Stimulated activated naive CD8-positive, alpha-beta T cell treated with anti-CD3 and anti-CD28 coated beads, Interleukin-15, Interleukin-2, amounts not matched to agents 100 U/mL and 50 U/mL, for 24 hours (primary cell): ENCODE measurements at regions not wholly inside any gene's neighbourhood (a gene's known extent, or its start where the extent isn't known, plus 50 kb on each side); places are given as distances from the start of the nearest gene placed in this dataset.
A peak's percentile ranks its signal among the peaks of the same experiment; 100 is the strongest.
"Not testable (repeated sequence)": the region's sequence is repeated elsewhere in the genome, so short reads cannot be mapped to it uniquely, and the experiment has no call there.

Source experiments
- ATAC-seq: fragments of 150-1000 bp; cut with Tn5 transposase; one replicate; pipeline ENCODE4 v1.10.0; 2021
- DNase-seq: peaks from one replicate; pipeline ENCODE4 v3.0.0; 2021

DNA sequence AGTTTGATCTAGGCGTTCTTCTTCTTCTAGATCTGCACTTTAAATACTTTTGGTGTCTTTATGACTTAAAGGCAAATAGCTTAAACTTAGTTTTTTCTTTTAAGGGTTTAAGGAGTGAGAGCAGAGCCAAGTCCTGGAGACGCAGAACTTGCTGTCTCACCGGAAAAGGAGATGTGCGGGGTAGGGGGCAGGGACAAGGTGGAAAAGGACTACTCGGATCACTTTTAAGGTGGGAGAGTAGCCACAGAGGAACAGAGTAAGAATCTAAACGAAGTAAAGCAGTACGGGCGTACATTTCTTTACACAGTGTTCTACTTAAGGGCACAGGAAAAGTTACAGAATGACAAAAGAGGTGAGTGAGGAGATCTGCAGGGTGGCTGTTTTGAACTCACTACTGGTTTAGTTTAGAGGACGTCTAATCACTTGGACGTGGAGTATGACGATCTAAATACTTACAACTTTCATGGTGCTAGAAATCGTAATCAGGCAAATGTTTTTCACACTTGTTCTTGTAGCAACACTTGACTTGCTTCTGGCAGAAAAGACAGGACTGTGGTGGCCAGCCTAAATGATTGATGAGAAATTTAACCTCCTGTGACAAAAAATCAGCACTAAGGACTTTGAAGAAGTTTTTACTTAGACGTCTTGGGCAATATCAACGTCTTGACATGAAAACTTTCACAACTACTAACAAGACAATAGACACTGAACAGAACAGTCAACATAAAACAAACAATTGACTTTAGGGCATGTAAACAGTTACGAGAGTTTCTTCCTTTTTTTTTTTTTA is 127.0 kb downstream of the ART5 start:
- DNase-seq, ATAC-seq: not testable (repeated sequence)

DNA sequence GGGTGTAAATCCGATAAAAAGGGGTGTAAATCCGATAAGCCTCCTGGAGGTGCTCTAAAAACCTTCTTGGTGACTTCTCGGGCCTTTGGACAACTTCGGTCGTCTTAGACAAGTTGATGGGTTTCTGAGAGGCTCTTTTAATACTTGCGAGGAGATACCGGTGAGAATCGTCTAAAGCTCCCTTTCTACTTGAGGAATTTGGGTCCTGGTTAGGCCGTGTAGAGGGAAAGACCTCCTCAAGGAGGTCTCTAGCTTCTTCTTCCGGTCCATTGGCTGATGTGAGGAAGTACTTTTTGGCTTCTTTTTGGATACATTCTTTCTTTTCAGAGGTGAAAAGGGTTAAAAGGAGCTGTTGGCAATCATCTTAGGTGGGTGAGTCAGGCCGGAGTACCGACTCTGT is 128.5 kb downstream of the ART5 start:
- not testable (repeated sequence) for DNase-seq, ATAC-seq

- DNase-seq, ATAC-seq: not testable (repeated sequence)
Measured at GRCh38 chr11:3512751-3513150, 129.0 kb downstream of the ART5 start.

GRCh38 chr11:3512133-3512703 is 129.6 kb downstream of the ART5 start:
- not testable (repeated sequence) for DNase-seq, ATAC-seq

DNA sequence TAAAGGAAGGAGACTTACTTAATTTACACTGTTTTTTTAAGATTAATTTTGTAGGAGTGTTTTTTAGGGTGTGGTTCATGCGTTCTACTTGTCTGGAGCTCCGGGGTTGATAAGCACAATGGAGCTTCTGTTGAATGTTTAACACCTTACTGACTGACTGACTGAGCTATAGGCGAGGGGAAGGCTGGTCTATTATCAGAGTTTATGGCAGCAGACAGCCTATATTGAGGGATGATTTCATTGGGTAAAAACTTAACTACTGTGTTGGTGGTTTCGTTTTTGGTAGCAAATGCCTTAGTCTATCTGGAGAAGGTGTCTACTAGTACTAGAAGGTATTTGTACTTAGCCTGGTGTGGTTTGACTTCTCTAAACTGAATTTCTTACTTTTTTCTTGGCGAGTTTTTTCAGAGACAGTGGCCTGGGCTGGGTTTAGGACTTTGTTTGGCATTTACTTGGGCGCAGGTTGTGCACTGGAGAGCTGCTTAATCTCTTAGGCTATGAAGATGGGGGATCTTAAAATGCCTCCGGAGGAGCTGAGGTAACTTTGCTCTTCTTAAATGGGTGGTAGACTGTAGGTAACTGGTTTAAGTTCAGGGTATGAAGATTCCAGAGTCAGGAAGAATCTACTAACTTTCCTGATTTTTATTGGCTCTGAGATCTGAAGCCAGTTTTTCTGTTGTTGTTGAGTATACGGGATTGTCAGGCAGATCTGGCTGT is 130.2 kb downstream of the ART5 start:
- ATAC-seq, DNase-seq: not testable (repeated sequence)

DNA sequence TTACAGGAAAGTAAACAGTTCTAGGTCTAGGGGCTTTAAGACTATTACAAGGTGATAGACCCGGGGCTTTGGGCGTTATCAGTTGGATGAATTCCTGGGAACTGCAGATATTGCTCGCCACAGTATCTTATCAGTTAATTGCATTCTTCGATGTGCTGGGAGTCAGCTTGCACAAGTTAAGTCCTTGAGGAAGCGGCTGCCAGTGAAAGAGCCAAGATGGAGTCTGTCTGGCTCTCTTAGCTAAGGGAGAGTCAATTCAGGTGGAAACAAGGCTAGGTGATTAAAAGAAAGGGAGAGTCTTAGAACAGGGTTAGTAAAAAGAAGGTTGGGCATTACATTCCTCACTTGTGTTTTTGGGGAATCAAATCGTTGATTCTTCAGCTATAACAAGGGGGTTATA is 130.6 kb upstream of the ZNF195 start:
- DNase-seq, ATAC-seq: not testable (repeated sequence)

DNA sequence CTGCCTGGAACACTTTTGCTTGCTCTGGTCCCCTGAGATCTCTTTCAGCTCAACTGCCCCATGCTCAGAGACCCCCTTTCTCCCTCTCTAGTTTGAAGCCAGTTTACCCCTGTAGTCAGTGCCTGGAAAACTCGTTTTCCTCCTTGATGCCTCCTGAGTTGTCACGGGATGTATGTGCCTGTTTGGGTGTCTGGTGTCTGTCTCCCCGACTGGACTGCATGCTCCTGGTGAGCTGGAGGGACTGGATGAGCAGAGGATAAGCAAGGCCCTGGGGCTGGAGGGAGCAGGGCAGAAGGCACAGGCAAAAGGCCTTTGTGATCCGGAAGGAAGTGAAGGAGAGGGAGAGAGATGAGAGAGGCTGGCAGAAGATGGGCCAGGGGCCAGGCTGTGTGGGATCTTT is 120.3 kb upstream of the ZNF195 start:
- not testable (repeated sequence) for ATAC-seq

DNA sequence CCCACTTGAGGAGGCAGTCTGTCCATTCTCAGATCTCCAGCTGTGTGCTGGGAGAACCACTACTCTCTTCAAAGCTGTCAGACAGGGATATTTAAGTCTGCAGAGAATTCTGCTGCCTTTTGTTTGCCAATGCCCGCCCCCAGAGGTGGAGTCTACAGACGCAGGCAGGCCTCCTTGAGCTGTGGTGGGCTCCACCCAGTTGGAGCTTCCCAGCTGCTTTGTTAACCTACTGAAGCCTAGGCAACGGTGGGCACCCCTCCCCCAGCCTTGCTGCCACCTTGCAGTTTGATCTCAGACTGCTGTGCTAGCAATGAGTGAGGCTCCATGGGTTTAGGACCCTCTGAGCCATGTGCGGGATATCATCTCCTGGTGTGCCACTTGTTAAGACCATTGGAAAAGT is 119.4 kb upstream of the ZNF195 start:
- peak; percentile 10 for DNase-seq
- ATAC-seq, result not testable (repeated sequence)

More for the DNA sequence above, 120.3 kb upstream of the ZNF195 start:
- DNase-seq, result not testable (repeated sequence)

DNA sequence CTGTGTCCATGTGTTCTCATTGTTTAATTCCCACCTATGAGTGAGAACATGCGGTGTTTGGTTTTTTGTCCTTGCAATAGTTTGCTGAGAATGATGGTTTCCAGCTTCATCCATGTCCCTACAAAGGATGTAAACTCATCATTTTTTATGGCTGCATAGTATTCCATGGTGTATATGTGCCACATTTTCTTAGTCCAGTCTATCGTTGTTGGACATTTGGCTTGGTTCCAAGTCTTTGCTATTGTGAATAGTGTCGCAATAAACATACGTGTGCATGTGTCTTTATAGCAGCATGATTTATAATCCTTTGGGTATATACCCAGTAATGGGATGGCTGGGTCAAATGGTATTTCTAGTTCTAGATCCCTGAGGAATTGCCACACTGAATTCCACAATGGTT is 114.2 kb upstream of the ZNF195 start:
- not testable (repeated sequence) for DNase-seq, ATAC-seq

- ATAC-seq, DNase-seq: not testable (repeated sequence)
Measured at GRCh38 chr11:3488003-3488402, 109.1 kb upstream of the ZNF195 start.

DNA sequence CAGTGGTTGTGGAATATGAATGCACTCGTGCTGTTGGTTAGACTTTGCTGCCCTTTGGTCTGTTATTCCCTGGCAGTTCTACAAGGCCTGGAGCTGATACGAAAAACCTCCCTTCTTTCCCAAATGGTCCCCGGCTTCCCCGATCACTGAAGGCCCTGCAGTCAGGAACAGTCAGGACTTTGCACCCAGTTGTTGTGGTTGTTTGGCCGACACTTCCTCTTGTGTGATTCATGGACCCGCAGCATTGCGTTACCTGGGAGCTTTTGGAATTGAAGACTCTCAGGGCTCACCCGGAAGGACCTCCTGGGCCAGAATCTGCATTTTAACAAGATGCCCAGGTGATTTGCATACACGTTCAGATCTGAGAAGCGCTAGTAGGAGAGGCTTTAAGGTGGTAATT is 106.8 kb upstream of the ZNF195 start:
- not testable (repeated sequence) for ATAC-seq, DNase-seq

GRCh38 chr11:3476937-3477885 is 98.3 kb upstream of the ZNF195 start:
- DNase-seq, ATAC-seq: not testable (repeated sequence)

- DNase-seq, ATAC-seq: not testable (repeated sequence)
Measured at GRCh38 chr11:3476084-3476936, 97.4 kb upstream of the ZNF195 start.

DNA sequence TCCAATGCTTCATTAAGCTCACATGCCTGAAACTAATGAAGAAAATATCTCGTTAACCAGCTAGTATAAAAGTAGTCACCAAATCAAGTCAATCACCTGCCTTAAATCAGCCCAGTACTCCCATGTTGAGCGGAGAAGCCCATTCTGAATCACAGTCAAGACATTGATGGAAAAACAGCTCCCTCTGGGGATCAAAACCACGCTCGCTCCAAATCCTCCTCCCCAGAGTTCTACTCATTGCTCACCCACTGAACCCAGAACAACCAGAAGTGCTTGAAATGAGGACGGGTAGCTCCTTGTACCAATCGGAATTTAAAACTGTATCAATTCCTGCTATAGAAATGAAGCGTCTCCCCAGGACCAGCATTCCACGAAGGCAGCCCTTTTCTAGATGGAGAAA is 90.0 kb upstream of the ZNF195 start:
- ATAC-seq, DNase-seq: not testable (repeated sequence)

DNA sequence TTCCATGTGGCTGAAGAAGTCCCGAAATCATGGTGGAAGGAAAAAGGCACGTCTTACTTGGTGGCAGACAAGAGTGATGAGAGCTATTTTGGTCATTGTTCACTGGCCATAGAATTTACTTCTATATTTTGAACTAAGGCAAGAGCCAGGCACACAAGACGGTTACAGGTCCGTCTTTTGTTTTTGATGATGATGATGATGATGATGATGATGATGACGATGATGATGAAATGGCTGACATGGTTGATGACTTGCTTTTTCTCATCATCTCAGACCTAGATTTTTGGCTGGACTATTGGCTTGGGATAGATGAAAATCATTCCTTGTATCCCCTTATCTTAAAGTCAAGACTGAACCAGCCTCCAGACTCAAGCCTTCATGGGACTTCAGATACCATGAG is 88.7 kb upstream of the ZNF195 start:
- not testable (repeated sequence) for ATAC-seq, DNase-seq

GRCh38 chr11:3455666-3456065 is 76.7 kb upstream of the ZNF195 start:
- not testable (repeated sequence) for DNase-seq, ATAC-seq

DNA sequence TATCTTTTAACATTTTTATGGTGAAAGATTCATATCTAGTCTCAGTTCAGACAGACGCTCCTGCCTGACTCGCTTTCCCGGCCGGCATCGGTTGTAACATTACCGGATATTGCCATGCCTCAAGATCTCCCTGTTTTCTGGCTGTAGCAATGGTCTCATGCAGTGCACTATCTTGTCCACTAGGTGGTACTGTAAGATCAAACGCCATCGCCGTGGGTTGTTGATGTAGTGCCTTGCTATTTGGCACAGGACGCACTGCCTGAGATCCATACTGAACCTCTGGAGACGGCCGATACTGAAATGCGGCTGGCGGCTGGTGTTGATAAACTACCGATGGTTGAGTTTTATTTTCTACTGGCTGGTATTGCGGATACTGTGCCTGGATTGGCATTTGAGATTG is 75.9 kb upstream of the ZNF195 start:
- peak; percentile 32 for DNase-seq
- not testable (repeated sequence) for ATAC-seq

DNA sequence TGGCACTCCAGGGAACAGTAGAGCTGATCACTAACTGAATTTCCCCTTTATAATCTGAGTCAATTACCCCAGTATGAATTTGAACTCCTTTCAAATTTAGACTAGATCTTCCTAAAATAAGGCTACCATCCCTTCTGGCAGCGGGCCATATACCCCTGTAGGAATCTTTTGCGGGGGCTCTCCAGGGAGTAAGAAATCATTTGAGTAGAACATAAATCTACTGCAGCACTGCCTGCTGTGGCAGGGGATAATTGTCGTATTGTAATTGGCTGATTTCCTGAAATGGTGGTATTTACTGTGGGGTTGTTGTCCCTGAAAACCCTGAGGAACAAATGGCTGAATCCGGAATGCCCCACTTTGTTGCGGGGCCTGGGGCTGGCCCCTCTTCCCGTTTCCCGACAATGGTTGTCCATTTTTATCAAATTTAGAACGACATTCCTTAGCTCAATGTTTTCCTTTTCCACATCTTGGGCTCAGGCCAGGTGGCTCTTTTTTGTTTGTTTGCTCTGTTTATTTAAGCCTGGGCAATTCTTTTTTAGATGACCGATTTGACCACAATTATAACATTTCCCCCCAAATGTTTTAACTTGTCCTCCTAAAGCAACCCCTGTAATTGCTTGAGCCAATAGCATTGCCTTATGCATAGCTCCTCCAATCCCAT is 74.8 kb upstream of the ZNF195 start:
- ATAC-seq, DNase-seq: not testable (repeated sequence)

DNA sequence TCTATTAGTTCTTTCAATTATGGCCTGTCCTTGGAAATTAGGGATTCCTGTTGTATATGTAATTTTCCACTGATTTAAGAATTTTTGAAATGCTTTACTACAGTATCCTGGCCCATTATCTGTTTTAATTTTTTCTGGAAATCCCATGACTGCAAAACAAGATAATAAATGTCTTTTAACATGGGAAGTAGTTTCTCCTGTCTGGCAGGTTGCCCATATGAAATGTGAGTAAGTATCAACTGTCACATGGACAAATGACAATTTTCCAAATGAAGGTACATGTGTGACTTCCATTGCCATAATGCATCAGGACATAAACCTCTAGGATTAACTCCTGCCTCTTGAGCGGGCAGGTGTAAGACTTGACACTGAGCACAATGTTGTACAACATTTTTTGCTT is 71.9 kb upstream of the ZNF195 start:
- not testable (repeated sequence) for ATAC-seq, DNase-seq

DNA sequence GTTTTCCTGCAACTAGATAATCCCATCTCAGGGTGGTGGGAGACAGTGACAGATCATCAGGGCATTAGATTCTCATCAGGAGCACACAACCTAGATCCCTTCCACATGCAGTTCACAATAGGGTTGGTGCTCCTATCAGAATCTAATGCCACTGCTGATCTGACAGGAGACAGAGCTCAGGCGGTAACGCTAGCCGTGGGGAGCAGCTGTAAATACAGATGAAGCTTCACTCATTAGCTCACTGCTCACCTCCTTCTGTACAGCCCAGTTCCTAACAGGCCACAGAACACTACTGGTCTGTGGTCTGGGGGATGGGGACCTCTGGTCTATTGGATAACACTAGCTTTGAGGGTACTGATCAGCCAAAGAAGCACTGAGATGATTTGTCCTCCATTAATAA is 66.6 kb upstream of the ZNF195 start:
- not testable (repeated sequence) for DNase-seq, ATAC-seq
